LNCaP clone FGC (cell line): ENCODE measurements at regions not wholly inside any gene's neighbourhood (a gene's known extent, or its start where the extent isn't known, plus 50 kb on each side); places are given as distances from the start of the nearest gene placed in this dataset.

ENCODE experiments used
- DNase-seq: peaks from one replicate; pipeline ENCODE4 v3.0.0-alpha.2; 2011; ENCODE audit warnings: low read depth
- H3K4me3 ChIP-seq: 2 replicates; pipeline ENCODE4 v1.5.1; 2011; ENCODE audit warnings: mild to moderate bottlenecking, low read depth, low read length, control low read depth
- CTCF ChIP-seq: IDR thresholded peaks from 2 replicates; pipeline ENCODE4 v1.5.1; 2012; ENCODE audit warnings: mild to moderate bottlenecking; ENCODE audit not compliant: control insufficient read depth, insufficient read depth; ENCODE audit errors: extremely low read depth

DNA sequence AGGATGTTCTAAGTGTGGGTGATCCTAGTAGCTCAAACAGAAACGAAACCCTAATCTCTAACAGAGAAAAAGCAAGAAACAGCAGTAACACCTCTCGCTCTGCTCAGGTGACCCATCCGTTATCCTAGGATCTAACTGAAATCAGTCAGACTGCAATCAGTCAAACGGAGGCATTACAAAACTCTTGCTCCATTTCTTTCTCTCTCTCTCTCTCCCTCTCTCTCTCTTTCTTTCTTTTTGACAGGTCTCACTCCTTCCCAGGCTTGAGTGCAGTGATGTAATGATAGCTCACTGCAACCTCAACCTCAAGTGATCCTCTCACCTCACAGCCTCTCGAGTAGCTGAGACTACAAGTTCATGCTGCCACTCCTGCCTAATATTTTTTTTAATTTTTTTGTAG lies 1283.5 kb upstream of the CELF2 start:
- TF ChIP-seq CTCF: no peak
- no peak for DNase-seq
- H3K4me3 ChIP-seq: no peak overlapping the region

DNA sequence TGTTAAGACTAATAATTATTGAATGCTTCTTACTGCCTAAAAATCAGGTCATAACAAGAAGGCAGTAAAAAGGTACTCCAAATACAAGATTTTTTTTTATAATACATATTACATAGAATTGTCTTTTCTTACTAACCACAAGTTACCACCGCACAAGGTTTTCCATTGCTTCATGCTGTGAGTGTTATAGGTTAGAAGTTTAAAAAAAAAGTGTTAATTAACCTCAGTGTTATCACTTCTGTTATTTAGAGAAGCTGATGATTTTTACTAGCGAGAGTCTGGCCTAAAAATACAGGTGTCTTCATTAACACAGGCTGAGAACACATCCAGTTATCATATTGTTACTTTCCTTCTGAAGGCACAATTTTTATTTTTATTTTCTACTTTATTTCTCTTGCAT lies 1281.9 kb upstream of the CELF2 start:
- TF ChIP-seq CTCF: no peak
- H3K4me3 ChIP-seq: no peak overlapping the region
- no peak for DNase-seq

DNA sequence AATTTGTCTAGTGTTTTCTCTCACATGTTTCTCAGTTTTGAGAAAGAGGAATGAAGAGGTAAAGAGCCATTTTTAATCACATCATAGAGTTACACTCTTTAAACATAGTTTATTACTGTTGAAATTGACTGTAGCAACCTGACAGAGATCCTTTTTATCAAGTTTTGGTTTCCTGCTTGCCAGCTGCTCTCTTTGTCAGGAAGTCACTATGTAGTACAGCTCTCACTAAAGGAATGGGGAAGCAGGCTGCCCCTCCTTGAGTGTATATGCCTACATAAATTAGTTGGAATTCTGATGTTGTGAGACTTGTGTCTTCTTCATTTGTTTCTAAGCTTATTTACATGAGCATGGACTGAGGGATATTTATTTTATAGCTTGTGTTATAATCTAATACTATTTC lies 1274.0 kb upstream of the CELF2 start:
- TF ChIP-seq CTCF: no peak
- DNase-seq: no peak
- H3K4me3 ChIP-seq: no peak overlapping the region

DNA sequence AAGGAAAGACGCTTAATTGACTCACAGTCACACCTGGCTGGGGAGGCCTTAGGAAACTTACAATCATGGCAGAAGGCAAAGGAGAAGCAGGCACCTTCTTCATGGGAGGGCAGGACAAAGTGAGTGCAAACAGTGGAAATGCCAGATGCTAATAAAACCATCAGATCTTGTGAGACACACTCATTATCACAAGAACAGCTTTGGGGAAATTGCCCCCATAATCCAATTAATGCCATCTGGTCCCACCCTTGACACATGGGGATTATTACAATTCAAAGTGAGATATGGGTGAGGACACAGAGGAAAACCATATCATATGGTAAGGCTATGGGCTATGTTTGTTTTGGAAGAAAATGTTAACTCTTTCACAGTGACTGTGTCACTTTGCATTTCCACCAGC lies 1272.5 kb upstream of the CELF2 start:
- no peak for TF ChIP-seq CTCF
- H3K4me3 ChIP-seq: no peak overlapping the region
- no peak for DNase-seq

DNA sequence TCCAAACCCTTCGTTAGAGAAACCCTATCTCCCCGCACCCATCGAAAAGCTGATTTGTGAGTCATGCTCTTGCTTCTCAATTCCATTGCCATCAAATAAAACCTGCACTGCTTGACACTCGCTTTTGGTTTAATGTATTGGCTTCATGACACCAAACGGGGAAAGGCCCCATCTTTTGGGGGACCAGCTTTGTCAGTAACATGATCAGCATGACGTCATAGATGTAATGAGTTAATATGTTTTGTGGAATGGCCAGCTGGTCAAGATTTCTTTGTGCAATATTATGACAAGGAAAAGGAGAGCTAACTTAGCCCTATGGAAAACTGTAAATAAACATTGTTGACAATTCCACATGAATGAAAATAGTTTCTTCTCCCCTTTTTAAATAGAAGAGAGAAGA lies 1260.5 kb upstream of the CELF2 start:
- DNase-seq: no peak
- no peak for TF ChIP-seq CTCF

DNA sequence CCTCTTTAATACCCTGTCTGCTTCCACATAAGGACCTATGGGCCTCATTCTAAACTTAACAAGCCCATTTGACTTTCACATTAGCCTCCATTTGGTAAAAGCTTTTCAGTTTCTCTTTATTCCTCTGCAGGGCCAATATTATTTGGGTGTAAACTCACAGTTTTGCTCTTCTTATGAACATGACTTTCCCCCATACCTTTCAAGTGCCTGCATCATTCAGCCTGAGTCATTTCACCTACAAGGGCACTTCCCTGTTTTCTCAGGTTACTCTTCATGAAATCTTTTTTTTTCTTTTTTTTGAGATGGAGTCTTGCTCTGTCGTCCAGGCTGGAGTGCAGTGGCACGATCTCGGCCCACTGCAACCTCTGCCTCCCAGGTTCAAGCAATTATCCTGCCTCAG lies 1258.1 kb upstream of the CELF2 start:
- H3K4me3 ChIP-seq: no peak overlapping the region
- no peak for TF ChIP-seq CTCF
- no peak for DNase-seq

More for the DNA sequence above, 1260.5 kb upstream of the CELF2 start:
- no peak overlapping the region for H3K4me3 ChIP-seq

- DNase-seq: no peak
- TF ChIP-seq CTCF: no peak
- no peak overlapping the region for H3K4me3 ChIP-seq
Measured at GRCh38 chr10:9762966-9763656, 1254.6 kb upstream of the CELF2 start.
